ENCODE measurements at regions not wholly inside any gene's neighbourhood (a gene's known extent, or its start where the extent isn't known, plus 50 kb on each side); places are given as distances from the start of the nearest gene placed in this dataset.

DNA sequence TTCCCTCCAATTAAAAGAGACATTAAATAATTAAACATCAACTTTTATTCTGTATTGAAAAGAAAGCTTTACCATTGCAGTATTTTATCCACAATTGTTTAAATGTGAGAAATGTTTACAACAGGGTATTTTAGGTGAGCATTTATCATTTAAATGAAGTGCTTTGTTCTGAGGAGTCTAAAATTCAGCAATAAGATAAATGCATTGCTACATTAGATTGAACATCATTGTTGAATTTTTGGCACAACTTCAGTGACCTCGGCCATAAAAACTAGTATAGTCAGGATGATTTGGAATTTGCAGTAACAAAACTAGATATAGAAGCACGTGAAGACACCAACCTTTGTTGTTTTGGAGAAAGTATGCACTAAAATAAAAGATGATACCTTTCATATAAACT is 692.9 kb downstream of the USP25 start:
- Mint-ChIP-seq H3K9me3 (no peaks in the 10 kb centered on the region), H3K36me3 (ENCODE audit: low read depth) (no peaks in the 10 kb centered on the region), H3K27ac (no peak overlapping the region), H3K27me3 (ENCODE audit: insufficient read depth) (no peaks in the 10 kb centered on the region; the same call in 1 of the 2 replicates), H3K4me3 (no peak overlapping the region), H3K4me1 (ENCODE audit: low read depth) (peaks cover 37% of the 10 kb centered on the region)
- DNase-seq = no peak
- TF ChIP-seq, protein P1, sequence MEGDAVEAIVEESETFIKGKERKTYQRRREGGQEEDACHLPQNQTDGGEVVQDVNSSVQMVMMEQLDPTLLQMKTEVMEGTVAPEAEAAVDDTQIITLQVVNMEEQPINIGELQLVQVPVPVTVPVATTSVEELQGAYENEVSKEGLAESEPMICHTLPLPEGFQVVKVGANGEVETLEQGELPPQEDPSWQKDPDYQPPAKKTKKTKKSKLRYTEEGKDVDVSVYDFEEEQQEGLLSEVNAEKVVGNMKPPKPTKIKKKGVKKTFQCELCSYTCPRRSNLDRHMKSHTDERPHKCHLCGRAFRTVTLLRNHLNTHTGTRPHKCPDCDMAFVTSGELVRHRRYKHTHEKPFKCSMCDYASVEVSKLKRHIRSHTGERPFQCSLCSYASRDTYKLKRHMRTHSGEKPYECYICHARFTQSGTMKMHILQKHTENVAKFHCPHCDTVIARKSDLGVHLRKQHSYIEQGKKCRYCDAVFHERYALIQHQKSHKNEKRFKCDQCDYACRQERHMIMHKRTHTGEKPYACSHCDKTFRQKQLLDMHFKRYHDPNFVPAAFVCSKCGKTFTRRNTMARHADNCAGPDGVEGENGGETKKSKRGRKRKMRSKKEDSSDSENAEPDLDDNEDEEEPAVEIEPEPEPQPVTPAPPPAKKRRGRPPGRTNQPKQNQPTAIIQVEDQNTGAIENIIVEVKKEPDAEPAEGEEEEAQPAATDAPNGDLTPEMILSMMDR (IDR thresholded peaks at IDR 0.05) = no peak

DNA sequence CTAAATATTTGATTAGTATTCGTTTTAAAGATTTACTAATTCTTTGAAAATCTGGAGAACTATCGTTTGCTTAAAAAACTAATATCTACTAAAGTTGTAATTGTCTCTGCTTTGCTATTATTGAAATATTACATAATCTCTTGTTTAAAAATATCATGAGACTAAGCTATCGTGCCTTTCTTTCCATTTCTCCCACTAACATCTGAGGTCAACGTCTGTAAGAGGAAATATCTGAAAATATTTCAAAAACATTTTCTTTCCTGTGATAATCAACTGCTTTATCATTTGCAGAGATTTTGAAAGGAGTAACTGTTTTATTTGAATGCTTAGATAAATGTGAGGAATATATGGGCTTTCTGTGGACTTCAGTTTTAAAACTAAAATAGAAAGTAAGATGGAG is 694.1 kb downstream of the USP25 start:
- no peak for DNase-seq
- Mint-ChIP-seq H3K27me3 (ENCODE audit: insufficient read depth) (no peaks in the 10 kb centered on the region; the same call in 1 of the 2 replicates), H3K4me3 (no peak overlapping the region), H3K9me3 (no peaks in the 10 kb centered on the region), H3K4me1 (ENCODE audit: low read depth) (peaks cover 25% of the 10 kb centered on the region), H3K36me3 (ENCODE audit: low read depth) (no peaks in the 10 kb centered on the region), H3K27ac (no peak overlapping the region)
- TF ChIP-seq, protein P1 (IDR thresholded peaks at IDR 0.05) = no peak

DNA sequence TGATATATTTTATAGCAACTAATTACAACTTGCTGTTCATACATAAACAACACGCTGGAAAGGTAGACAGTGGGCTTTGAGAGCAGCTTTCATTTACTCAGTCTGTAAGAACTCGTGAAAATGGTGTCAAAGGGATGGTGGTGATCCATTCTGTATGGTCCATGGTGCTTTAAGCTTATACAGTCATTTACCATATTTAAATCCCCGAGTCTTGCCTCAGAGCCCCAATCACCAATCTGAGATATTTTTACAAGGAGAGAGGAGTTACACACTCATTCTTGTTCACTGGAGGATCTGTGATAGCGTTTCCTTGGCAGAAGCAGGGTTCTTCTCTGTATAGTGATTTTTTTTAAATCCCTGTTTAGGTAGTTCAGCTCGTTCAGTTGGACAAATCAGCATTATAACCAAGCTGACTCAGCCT is 694.6 kb downstream of the USP25 start:
- Mint-ChIP-seq H3K4me3 (no peak overlapping the region), H3K4me1 (ENCODE audit: low read depth) (peaks cover 21% of the 10 kb centered on the region), H3K9me3 (no peaks in the 10 kb centered on the region), H3K27ac (no peak overlapping the region), H3K36me3 (ENCODE audit: low read depth) (no peaks in the 10 kb centered on the region), H3K27me3 (ENCODE audit: insufficient read depth) (no peaks in the 10 kb centered on the region)
- TF ChIP-seq, protein P1 (IDR thresholded peaks at IDR 0.05) = no peak
- DNase-seq = no peak

DNA sequence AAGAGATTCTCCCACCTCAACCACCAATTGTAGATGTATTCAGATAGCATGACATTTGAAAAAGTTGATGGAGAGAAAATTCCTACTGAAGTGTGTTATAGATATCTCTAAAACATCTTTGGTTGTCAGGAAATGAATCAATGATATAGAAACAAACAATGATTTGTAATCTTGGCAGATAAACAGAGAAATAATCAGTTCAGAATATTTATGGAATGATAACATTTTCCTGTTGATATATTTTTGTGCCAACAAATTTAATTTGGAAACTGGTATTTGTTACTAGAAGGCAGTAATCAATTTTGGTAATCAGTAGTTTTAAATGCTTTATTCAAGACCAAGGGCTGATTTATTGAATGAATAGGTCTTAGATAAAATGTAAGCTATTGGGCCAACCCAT is 695.6 kb downstream of the USP25 start:
- H3K4me1 Mint-ChIP-seq (ENCODE audit: low read depth) = peaks cover 10% of the 10 kb centered on the region
- no peaks in the 10 kb centered on the region for H3K36me3 Mint-ChIP-seq (ENCODE audit: low read depth)
- no peak overlapping the region for H3K4me3 Mint-ChIP-seq
- TF ChIP-seq, protein P1 (IDR thresholded peaks at IDR 0.05) = no peak
- no peaks in the 10 kb centered on the region for H3K9me3 Mint-ChIP-seq
- H3K27me3 Mint-ChIP-seq (ENCODE audit: insufficient read depth) = no peaks in the 10 kb centered on the region
- no peak overlapping the region for H3K27ac Mint-ChIP-seq
- DNase-seq = no peak

DNA sequence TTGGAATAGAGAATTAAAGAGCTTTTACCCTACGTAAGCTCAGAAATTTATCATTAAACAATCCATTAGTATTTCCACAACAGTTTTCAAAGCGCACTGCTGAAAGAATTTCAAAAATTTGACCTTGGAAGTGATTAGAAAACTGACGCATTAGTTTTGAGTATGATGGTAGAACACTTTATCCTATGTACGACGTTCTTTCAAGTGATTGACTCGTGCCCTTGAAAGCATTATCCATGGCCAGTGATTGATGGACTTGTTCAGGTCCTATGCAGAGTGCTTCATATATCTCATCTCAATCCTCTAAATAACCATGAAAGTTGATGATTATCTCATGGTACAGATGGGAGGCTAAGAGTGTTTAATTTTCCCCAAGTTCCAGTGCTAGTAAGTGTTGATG is 697.2 kb downstream of the USP25 start:
- no peaks in the 10 kb centered on the region for H3K36me3 Mint-ChIP-seq (ENCODE audit: low read depth)

More for the DNA sequence above, 697.2 kb downstream of the USP25 start:
- Mint-ChIP-seq H3K4me3 (no peak overlapping the region), H3K27ac (no peak overlapping the region), H3K9me3 (no peaks in the 10 kb centered on the region), H3K27me3 (ENCODE audit: insufficient read depth) (no peaks in the 10 kb centered on the region), H3K4me1 (ENCODE audit: low read depth) (peaks cover 8% of the 10 kb centered on the region; the same call in 1 of the 2 replicates)
- no peak for DNase-seq
- TF ChIP-seq, protein P1 (IDR thresholded peaks at IDR 0.05) = no peak

All from HFFc6 (cell line).